ENCODE measurements at regions not wholly inside any gene's neighbourhood (a gene's known extent, or its start where the extent isn't known, plus 50 kb on each side); places are given as distances from the start of the nearest gene placed in this dataset.

- TF ChIP-seq, protein P1, sequence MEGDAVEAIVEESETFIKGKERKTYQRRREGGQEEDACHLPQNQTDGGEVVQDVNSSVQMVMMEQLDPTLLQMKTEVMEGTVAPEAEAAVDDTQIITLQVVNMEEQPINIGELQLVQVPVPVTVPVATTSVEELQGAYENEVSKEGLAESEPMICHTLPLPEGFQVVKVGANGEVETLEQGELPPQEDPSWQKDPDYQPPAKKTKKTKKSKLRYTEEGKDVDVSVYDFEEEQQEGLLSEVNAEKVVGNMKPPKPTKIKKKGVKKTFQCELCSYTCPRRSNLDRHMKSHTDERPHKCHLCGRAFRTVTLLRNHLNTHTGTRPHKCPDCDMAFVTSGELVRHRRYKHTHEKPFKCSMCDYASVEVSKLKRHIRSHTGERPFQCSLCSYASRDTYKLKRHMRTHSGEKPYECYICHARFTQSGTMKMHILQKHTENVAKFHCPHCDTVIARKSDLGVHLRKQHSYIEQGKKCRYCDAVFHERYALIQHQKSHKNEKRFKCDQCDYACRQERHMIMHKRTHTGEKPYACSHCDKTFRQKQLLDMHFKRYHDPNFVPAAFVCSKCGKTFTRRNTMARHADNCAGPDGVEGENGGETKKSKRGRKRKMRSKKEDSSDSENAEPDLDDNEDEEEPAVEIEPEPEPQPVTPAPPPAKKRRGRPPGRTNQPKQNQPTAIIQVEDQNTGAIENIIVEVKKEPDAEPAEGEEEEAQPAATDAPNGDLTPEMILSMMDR (IDR thresholded peaks at IDR 0.05; ENCODE audit: low read depth, low read length) = no peak
- H3K27ac ChIP-seq = no peak overlapping the region
These were observed 152.6 kb upstream of the NUDT4 start for GRCh38 chr12:93225094-93225493.

GRCh38 chr12:93226361-93226760, 151.4 kb upstream of the NUDT4 start:
- Histone ChIP-seq H3K9me3 (ENCODE audit: severe bottlenecking) (no peaks in the 10 kb centered on the region), H3K4me3 (ENCODE audit: low read depth, low read length) (no peak overlapping the region)

More at GRCh38 chr12:93225094-93225493, 152.6 kb upstream of the NUDT4 start:
- Histone ChIP-seq H3K27me3 (ENCODE audit: insufficient read depth, low read depth, severe bottlenecking) (no peaks in the 10 kb centered on the region), H3K9me3 (ENCODE audit: severe bottlenecking) (no peaks in the 10 kb centered on the region), H3K4me3 (ENCODE audit: low read depth, low read length) (no peak overlapping the region), H3K36me3 (no peaks in the 10 kb centered on the region)
- DNase-seq = no peak

GRCh38 chr12:93229494-93230325, 148.0 kb upstream of the NUDT4 start:
- no peak for DNase-seq
- no peak overlapping the region for H3K27ac ChIP-seq
- H3K36me3 ChIP-seq = no peaks in the 10 kb centered on the region
- no peaks in the 10 kb centered on the region for H3K9me3 ChIP-seq (ENCODE audit: severe bottlenecking)
- H3K4me3 ChIP-seq (ENCODE audit: low read depth, low read length) = no peak overlapping the region
- no peaks in the 10 kb centered on the region for H3K27me3 ChIP-seq (ENCODE audit: insufficient read depth, low read depth, severe bottlenecking)
- TF ChIP-seq, protein P1 (IDR thresholded peaks at IDR 0.05; ENCODE audit: low read depth, low read length) = no peak

More at GRCh38 chr12:93226361-93226760, 151.4 kb upstream of the NUDT4 start:
- DNase-seq = no peak
- TF ChIP-seq, protein P1 (IDR thresholded peaks at IDR 0.05; ENCODE audit: low read depth, low read length) = no peak
- Histone ChIP-seq H3K27ac (no peak overlapping the region), H3K27me3 (ENCODE audit: insufficient read depth, low read depth, severe bottlenecking) (no peaks in the 10 kb centered on the region), H3K36me3 (no peaks in the 10 kb centered on the region)

GRCh38 chr12:93230326-93230720, 147.4 kb upstream of the NUDT4 start:
- TF ChIP-seq, protein P1 (IDR thresholded peaks at IDR 0.05; ENCODE audit: low read depth, low read length) = no peak
- H3K27ac ChIP-seq = no peak overlapping the region
- H3K9me3 ChIP-seq (ENCODE audit: severe bottlenecking) = peaks cover under 1% of the 10 kb centered on the region

GRCh38 chr12:93231938-93232337, 145.8 kb upstream of the NUDT4 start:
- peak; percentile 21 for DNase-seq
- TF ChIP-seq, protein P1 (IDR thresholded peaks at IDR 0.05; ENCODE audit: low read depth, low read length) = no peak
- no peaks in the 10 kb centered on the region for H3K27me3 ChIP-seq (ENCODE audit: insufficient read depth, low read depth, severe bottlenecking)
- no peak overlapping the region for H3K27ac ChIP-seq
- no peak overlapping the region for H3K4me3 ChIP-seq (ENCODE audit: low read depth, low read length)
- H3K36me3 ChIP-seq = no peaks in the 10 kb centered on the region
- H3K9me3 ChIP-seq (ENCODE audit: severe bottlenecking) = peaks cover 2% of the 10 kb centered on the region

More at GRCh38 chr12:93230326-93230720, 147.4 kb upstream of the NUDT4 start:
- no peak overlapping the region for H3K4me3 ChIP-seq (ENCODE audit: low read depth, low read length)
- H3K36me3 ChIP-seq = no peaks in the 10 kb centered on the region
- no peak for DNase-seq
- no peaks in the 10 kb centered on the region for H3K27me3 ChIP-seq (ENCODE audit: insufficient read depth, low read depth, severe bottlenecking)

All from WERI-Rb-1 (cell line).